GM12864 (cell line): ENCODE measurements at regions not wholly inside any gene's neighbourhood (a gene's known extent, or its start where the extent isn't known, plus 50 kb on each side); places are given as distances from the start of the nearest gene placed in this dataset.

Experiments used
- DNase-seq: peaks from one replicate; pipeline ENCODE4 v3.0.0-alpha.2; 2011; ENCODE audit warnings: low read depth
- H3K4me3 ChIP-seq: 2 replicates; pipeline ENCODE4 v1.5.1; 2011; ENCODE audit warnings: mild to moderate bottlenecking, low read depth, low read length, control low read depth
- TF ChIP-seq, protein P1 (sequence below): IDR thresholded peaks from 2 replicates; pipeline ENCODE4 v1.5.1; 2011; ENCODE audit warnings: low read depth, mild to moderate bottlenecking, moderate library complexity, low read length, control low read depth, inconsistent platforms; ENCODE audit errors: missing control alignments

DNA sequence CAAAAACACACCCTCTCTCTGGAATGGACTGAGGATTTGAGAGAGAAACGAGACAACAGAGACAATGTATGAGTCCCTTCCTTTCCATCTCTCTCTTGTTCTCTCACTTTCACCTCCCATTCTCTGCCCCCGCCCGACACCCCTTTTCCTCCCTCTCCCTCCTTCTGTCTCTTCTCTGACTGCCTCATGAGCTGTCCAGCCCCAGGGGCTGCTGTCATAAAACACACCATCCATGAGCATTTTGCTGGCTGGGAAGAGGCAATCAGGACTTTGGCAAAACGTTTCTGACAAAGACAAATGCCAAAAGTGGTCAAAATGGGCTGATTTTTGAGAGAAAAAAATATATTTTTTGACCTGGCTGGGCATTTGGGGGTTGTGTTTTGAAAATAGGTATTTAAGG, 377.2 kb downstream of the EN1 start:
- TF ChIP-seq, protein P1, sequence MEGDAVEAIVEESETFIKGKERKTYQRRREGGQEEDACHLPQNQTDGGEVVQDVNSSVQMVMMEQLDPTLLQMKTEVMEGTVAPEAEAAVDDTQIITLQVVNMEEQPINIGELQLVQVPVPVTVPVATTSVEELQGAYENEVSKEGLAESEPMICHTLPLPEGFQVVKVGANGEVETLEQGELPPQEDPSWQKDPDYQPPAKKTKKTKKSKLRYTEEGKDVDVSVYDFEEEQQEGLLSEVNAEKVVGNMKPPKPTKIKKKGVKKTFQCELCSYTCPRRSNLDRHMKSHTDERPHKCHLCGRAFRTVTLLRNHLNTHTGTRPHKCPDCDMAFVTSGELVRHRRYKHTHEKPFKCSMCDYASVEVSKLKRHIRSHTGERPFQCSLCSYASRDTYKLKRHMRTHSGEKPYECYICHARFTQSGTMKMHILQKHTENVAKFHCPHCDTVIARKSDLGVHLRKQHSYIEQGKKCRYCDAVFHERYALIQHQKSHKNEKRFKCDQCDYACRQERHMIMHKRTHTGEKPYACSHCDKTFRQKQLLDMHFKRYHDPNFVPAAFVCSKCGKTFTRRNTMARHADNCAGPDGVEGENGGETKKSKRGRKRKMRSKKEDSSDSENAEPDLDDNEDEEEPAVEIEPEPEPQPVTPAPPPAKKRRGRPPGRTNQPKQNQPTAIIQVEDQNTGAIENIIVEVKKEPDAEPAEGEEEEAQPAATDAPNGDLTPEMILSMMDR: no peak
- no peak for DNase-seq

DNA sequence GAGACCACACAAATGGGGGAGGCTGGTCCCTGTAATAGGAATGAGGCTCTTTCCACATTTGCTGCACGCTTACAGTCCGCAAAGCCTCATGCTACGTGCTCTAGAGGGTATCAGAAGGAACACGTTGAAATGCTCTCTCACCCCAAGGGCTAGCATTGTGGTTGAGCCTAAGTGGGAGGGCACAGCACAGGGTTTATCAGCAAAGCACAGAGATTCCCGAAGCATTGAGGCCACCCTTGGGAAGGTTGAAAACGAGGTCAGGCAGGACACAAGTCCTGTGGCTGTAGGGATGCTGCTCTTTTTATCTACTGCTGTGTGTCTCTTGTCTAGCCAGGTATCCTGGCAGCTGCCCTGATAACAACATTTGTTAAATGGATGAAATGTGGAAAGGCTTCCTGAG, 378.3 kb downstream of the EN1 start:
- no peak for DNase-seq
- TF ChIP-seq, protein P1: no peak
- H3K4me3 ChIP-seq: no peak overlapping the region

More for the DNA sequence above, 377.2 kb downstream of the EN1 start:
- no peak overlapping the region for H3K4me3 ChIP-seq

DNA sequence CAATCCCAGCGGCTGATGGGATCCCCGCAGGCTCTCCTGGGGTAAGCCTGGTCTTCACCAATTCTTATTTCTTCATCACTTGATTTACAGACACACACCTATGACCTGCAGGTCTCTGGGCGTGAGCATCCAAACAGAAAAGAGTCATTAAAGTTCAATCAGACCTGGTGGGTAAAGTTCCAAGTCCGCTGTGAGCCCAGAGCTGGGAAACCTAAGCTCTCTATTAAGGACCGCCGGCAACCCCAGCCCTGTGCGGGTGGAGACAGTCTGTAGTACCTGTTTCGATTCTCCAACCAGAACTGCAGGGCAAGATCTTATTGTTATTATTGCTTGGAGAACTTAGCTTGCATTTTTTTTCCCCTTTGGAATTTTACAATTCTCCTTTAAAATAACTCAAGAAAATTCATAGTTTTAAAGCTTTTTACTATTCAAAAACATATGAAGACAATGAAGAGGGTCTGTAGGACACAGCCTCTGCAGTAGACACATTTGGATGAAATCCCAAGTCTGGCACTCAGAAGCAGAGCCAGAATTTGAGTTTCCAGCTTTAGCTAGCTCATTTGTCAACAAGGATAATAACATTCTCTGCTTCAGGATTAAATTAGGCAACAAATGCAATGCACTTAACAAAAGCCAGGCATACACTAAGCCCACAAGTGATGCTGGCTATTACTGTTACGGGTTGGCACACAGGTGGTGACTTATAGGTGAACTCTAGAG, 376.4 kb downstream of the INSIG2 start:
- H3K4me3 ChIP-seq: no peak overlapping the region
- no peak for DNase-seq
- TF ChIP-seq, protein P1: no peak

DNA sequence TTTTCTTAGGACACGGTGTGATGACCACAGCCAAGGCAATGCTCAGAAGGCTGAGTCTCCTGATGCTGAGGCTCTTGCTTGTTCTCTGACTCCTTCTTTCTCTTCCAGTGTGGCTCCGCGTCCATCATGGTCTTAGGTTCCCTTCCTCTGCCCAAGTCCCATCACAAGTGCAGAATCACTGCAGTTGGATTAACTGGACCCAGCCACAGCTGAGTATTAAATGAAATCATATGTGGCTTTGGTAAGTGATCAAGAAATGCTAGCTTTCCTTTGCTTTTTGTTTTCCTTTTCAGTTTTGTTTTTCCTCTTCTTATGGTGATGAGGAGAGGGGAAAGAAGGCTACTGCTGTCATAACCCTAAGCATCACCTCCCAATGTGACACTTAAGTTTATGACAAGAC, 375.8 kb downstream of the INSIG2 start:
- TF ChIP-seq, protein P1: no peak
- H3K4me3 ChIP-seq: no peak overlapping the region
- no peak for DNase-seq

DNA sequence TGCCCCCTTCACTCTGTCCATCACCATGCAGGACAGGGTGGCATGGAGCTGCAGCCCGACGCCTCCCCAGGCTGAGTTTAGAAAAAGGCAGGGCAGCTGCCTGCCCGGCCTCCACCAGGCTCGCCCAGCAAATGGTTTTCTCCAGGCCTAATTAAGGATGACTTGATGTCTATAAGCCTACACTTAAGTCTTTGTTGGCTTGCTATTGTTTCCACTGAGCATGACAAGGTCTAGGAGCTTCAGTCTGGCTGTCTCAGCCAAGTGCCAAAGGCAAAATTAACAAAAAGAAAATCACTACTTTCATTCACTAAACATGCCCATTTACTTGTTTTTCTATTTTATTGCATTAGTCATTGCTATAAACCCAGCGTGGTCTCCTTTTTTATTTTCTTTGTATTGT, 372.2 kb downstream of the INSIG2 start:
- DNase-seq: no peak
- TF ChIP-seq, protein P1: no peak
- H3K4me3 ChIP-seq: no peak overlapping the region

DNA sequence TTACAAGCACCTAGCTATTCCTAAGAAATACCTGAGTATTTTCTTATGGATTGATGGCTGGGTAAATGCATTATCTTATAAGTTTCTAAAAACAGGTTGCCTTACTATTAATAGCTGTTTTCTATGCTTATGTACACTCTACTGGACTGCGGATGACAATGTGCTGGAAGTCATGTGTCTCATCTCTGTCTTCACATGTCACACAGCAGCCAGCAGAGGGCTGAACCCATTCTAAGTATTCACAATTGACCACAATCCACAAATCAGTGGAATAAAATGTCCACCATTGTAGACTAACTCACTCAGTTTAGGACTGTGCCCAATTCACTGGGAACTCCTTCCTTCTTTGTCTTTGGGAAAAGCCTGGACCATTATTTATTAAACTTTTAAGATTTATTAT, 371.2 kb downstream of the INSIG2 start:
- TF ChIP-seq, protein P1: no peak
- DNase-seq: no peak
- H3K4me3 ChIP-seq: no peak overlapping the region

DNA sequence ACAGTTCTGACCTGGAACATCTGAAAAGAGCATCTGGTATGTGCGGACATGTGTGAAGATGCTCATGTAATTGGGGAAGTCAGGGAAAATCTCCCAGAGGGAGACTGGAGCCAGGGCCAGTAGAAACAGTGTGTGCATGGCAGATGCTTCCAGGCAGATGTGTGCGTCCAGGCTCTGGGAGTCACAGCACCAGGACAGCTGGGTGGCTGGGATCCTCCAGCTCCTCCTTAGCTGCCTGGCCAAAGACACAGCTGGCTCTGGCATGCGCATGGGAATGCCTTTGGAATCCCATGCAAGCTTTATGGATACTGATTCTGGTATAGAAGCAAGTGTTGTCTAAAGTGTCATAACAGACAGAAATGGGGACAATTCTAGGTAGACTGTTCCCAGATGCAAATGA, 369.7 kb downstream of the INSIG2 start:
- TF ChIP-seq, protein P1: no peak
- no peak for DNase-seq

More for the DNA sequence above, 369.7 kb downstream of the INSIG2 start:
- H3K4me3 ChIP-seq: no peak overlapping the region
